Liver (tissue), 8 donors: ENCODE measurements at regions not wholly inside any gene's neighbourhood (a gene's known extent, or its start where the extent isn't known, plus 50 kb on each side); places are given as distances from the start of the nearest gene placed in this dataset.
"Not testable (repeated sequence)": the region's sequence is repeated elsewhere in the genome, so short reads cannot be mapped to it uniquely, and the experiment has no call there.

Experiments used
- DNase-seq: peaks from one replicate; pipeline ENCODE4 v3.0.0-alpha.2; 2017; ENCODE audit warnings: low spot score
- H3K27ac ChIP-seq, 2 donors: one replicate each; pipeline ENCODE4 v1.7.0; 2013; ENCODE audit warnings: inconsistent platforms in 2 of 2, low read length in 2 of 2, control low read depth in 1 of 2, low read depth in 1 of 2, mild to moderate bottlenecking in 1 of 2
- H3K27me3 ChIP-seq, 4 donors: one replicate each; pipeline versions ENCODE4 v1.6.1 to v1.7.0; 2013; ENCODE audit warnings: low read length in 3 of 4, inconsistent platforms in 1 of 4, mild to moderate bottlenecking in 1 of 4, moderate library complexity in 1 of 4; ENCODE audit not compliant: control insufficient read depth in 4 of 4, insufficient read depth in 4 of 4
- H3K36me3 ChIP-seq, 4 donors: one replicate each; pipeline versions ENCODE4 v1.6.1 to v1.7.0; 2013; ENCODE audit warnings: low read length in 3 of 4, mild to moderate bottlenecking in 3 of 4, low read depth in 1 of 4, moderate library complexity in 1 of 4; ENCODE audit not compliant: control insufficient read depth in 4 of 4, insufficient read depth in 3 of 4
- H3K4me1 ChIP-seq, 4 donors: one replicate each; pipeline versions ENCODE4 v1.6.1 to v1.7.0; 2013; ENCODE audit warnings: low read length in 3 of 4, mild to moderate bottlenecking in 3 of 4, moderate library complexity in 1 of 4; ENCODE audit not compliant: control insufficient read depth in 4 of 4, insufficient read depth in 4 of 4
- H3K4me3 ChIP-seq, 3 donors: one replicate each; pipeline versions ENCODE4 v1.6.1 to v1.7.0; 2013; ENCODE audit warnings: low read length in 3 of 3, control low read depth in 1 of 3, low read depth in 1 of 3, mild to moderate bottlenecking in 1 of 3
- H3K9ac ChIP-seq, 2 donors: one replicate each; pipeline ENCODE4 v1.7.0; 2013; ENCODE audit warnings: low read length in 2 of 2, mild to moderate bottlenecking in 2 of 2, moderate library complexity in 2 of 2, control low read depth in 1 of 2, low read depth in 1 of 2
- H3K9me3 ChIP-seq, 4 donors: one replicate each; pipeline versions ENCODE4 v1.6.1 to v1.7.0; 2013; ENCODE audit warnings: low read length in 3 of 4; ENCODE audit not compliant: control insufficient read depth in 4 of 4
- EGR1 ChIP-seq, 2 donors: IDR thresholded peaks; 2 replicates each; pipeline ENCODE4 v1.6.1; 2016 to 2018; ENCODE audit warnings: antibody characterized with exemption in 2 of 2, low read depth in 2 of 2
- FOXA1 ChIP-seq: IDR thresholded peaks from 2 replicates; pipeline ENCODE4 v1.6.1; 2016; ENCODE audit warnings: antibody characterized with exemption
- FOXA2 ChIP-seq: IDR thresholded peaks from 2 replicates; pipeline ENCODE4 v1.6.1; 2016; ENCODE audit warnings: antibody characterized with exemption
- HNF4A ChIP-seq, 2 donors: conservative IDR thresholded peaks; 2 replicates each; pipeline ENCODE4 v1.6.1; 2016; ENCODE audit warnings: antibody characterized with exemption in 2 of 2, mild to moderate bottlenecking in 2 of 2
- HNF4G ChIP-seq: IDR thresholded peaks from 2 replicates; pipeline ENCODE4 v1.6.1; 2016; ENCODE audit warnings: antibody characterized with exemption
- JUND ChIP-seq, 2 donors: IDR thresholded peaks; 2 replicates each; pipeline ENCODE4 v1.6.1; 2016; ENCODE audit warnings: antibody characterized with exemption in 2 of 2
- NR2F2 ChIP-seq: IDR thresholded peaks from 2 replicates; pipeline ENCODE4 v1.6.1; 2016; ENCODE audit warnings: antibody characterized with exemption
- RAD21 ChIP-seq, 2 donors: IDR thresholded peaks; 2 replicates each; pipeline ENCODE4 v1.6.1; 2016; ENCODE audit warnings: antibody characterized with exemption in 2 of 2, mild to moderate bottlenecking in 2 of 2
- RXRA ChIP-seq, 2 donors: IDR thresholded peaks; 2 replicates each; pipeline ENCODE4 v1.6.1; 2017 to 2018; ENCODE audit warnings: antibody characterized with exemption in 2 of 2, mild to moderate bottlenecking in 1 of 2
- SP1 ChIP-seq: IDR thresholded peaks from 2 replicates; pipeline ENCODE4 v1.6.1; 2018; ENCODE audit warnings: antibody characterized with exemption, mild to moderate bottlenecking
- TAF1 ChIP-seq: conservative IDR thresholded peaks from 2 replicates; pipeline ENCODE4 v1.6.1; 2016; ENCODE audit warnings: antibody characterized with exemption, mild to moderate bottlenecking
- YY1 ChIP-seq: IDR thresholded peaks from 2 replicates; pipeline ENCODE4 v1.6.1; 2016; ENCODE audit warnings: antibody characterized with exemption, mild to moderate bottlenecking
- WGBS: extraction: QIAGEN DNeasy Blood & Tissue Kit; methylation state at CpG from one replicate; pipeline ENCODE4 v1.1.7; 2013; 5-methylcytosine and 5-hydroxymethylcytosine counted together
- TF ChIP-seq, protein P1 (sequence below): IDR thresholded peaks from 2 replicates; pipeline ENCODE4 v1.6.1; 2016; ENCODE audit warnings: antibody characterized with exemption
- TF ChIP-seq, protein P2 (sequence below): IDR thresholded peaks from 2 replicates; pipeline ENCODE4 v1.6.1; 2016; ENCODE audit warnings: antibody characterized with exemption, mild to moderate bottlenecking
- TF ChIP-seq, protein P3 (sequence below): IDR thresholded peaks from 2 replicates; pipeline ENCODE4 v1.6.1; 2016; ENCODE audit warnings: antibody characterized with exemption
- TF ChIP-seq, protein P4 (sequence below): fragments of 150-350 bp; IDR thresholded peaks from 2 replicates; pipeline ENCODE4 v1.5.1; 2017; ENCODE audit warnings: improper control_type of control experiment, low read depth, low read length; ENCODE audit not compliant: missing input control
- TF ChIP-seq, protein P5 (sequence below): IDR thresholded peaks from 2 replicates; pipeline ENCODE4 v1.6.1; 2016; ENCODE audit warnings: antibody characterized with exemption
- donor health status: healthy.
- donor health status: healthy.
- donor health status: healthy.
- donor health status: healthy.
- donor health status: healthy.

DNA sequence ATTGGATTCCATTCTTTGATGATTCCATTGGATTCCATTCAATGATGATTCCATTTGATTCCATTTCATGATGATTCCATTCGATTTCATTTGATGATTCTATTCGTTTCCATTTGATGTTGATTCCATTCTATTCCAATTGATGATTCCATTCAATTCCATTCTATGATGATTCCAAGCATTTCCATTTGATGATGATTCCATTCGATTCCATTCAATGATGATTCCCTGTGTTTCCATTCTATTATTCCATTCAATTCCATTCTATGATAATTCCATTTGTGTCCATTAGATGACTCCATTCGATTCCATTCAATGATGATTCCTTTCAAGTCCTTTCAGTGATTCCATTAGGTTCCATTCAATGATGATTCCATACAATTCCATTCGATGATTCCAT lies 1090.5 kb downstream of the RPIA start:
- TF ChIP-seq RAD21 (IDR thresholded peaks at IDR 0.05): no peak
- Histone ChIP-seq H3K4me1 (no peaks in the 10 kb centered on the region), H3K9me3 (peaks cover 8 to 96% (median 66%) of the 10 kb centered on the region in 4 donors), H3K27me3 (no peaks in the 10 kb centered on the region), H3K4me3 (peak overlapping the region in 2 of 3 donors; percentile 1 to 25), H3K36me3 (no peaks in the 10 kb centered on the region), H3K9ac (no peak overlapping the region), H3K27ac (no peak overlapping the region)
- 47% methylated on average over 5 of the region's 5 CpGs for WGBS
- no peak for DNase-seq

DNA sequence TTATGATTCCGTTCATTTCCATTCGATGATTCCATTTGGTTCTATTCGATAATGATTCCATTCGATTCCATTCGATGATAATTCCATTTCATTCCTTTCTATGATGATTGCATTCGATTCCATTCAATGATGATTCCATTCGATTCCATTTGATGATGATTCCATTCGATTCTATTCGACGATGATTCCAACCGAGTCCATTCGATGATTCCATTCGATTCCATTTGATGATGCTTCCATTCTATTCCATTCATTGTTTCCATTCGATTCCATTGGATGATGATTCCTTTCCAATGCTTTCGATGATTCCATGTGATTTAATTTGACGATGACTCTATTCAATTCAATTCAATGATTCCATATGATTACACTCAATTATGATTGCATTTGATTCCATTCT lies 1093.5 kb downstream of the RPIA start:
- Histone ChIP-seq H3K9ac (no peak overlapping the region), H3K27me3 (no peaks in the 10 kb centered on the region), H3K36me3 (no peaks in the 10 kb centered on the region), H3K9me3 (peaks cover 4 to 95% (median 74%) of the 10 kb centered on the region in 4 donors), H3K4me3 (peak overlapping the region in 1 of 3 donors; percentile 27), H3K4me1 (no peaks in the 10 kb centered on the region), H3K27ac (no peak overlapping the region)
- no peak for TF ChIP-seq HNF4G
- TF ChIP-seq RAD21 (IDR thresholded peaks at IDR 0.05): no peak
- TF ChIP-seq, protein P1, sequence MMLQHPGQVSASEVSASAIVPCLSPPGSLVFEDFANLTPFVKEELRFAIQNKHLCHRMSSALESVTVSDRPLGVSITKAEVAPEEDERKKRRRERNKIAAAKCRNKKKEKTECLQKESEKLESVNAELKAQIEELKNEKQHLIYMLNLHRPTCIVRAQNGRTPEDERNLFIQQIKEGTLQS: no peak
- TF ChIP-seq FOXA1: no peak
- TF ChIP-seq, protein P2, sequence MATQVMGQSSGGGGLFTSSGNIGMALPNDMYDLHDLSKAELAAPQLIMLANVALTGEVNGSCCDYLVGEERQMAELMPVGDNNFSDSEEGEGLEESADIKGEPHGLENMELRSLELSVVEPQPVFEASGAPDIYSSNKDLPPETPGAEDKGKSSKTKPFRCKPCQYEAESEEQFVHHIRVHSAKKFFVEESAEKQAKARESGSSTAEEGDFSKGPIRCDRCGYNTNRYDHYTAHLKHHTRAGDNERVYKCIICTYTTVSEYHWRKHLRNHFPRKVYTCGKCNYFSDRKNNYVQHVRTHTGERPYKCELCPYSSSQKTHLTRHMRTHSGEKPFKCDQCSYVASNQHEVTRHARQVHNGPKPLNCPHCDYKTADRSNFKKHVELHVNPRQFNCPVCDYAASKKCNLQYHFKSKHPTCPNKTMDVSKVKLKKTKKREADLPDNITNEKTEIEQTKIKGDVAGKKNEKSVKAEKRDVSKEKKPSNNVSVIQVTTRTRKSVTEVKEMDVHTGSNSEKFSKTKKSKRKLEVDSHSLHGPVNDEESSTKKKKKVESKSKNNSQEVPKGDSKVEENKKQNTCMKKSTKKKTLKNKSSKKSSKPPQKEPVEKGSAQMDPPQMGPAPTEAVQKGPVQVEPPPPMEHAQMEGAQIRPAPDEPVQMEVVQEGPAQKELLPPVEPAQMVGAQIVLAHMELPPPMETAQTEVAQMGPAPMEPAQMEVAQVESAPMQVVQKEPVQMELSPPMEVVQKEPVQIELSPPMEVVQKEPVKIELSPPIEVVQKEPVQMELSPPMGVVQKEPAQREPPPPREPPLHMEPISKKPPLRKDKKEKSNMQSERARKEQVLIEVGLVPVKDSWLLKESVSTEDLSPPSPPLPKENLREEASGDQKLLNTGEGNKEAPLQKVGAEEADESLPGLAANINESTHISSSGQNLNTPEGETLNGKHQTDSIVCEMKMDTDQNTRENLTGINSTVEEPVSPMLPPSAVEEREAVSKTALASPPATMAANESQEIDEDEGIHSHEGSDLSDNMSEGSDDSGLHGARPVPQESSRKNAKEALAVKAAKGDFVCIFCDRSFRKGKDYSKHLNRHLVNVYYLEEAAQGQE: no peak
- no peak for TF ChIP-seq NR2F2
- no peak for TF ChIP-seq FOXA2
- TF ChIP-seq, protein P3, sequence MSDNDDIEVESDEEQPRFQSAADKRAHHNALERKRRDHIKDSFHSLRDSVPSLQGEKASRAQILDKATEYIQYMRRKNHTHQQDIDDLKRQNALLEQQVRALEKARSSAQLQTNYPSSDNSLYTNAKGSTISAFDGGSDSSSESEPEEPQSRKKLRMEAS: no peak
- TF ChIP-seq, protein P4, sequence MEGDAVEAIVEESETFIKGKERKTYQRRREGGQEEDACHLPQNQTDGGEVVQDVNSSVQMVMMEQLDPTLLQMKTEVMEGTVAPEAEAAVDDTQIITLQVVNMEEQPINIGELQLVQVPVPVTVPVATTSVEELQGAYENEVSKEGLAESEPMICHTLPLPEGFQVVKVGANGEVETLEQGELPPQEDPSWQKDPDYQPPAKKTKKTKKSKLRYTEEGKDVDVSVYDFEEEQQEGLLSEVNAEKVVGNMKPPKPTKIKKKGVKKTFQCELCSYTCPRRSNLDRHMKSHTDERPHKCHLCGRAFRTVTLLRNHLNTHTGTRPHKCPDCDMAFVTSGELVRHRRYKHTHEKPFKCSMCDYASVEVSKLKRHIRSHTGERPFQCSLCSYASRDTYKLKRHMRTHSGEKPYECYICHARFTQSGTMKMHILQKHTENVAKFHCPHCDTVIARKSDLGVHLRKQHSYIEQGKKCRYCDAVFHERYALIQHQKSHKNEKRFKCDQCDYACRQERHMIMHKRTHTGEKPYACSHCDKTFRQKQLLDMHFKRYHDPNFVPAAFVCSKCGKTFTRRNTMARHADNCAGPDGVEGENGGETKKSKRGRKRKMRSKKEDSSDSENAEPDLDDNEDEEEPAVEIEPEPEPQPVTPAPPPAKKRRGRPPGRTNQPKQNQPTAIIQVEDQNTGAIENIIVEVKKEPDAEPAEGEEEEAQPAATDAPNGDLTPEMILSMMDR: no peak
- TF ChIP-seq SP1: no peak
- TF ChIP-seq, protein P5, sequence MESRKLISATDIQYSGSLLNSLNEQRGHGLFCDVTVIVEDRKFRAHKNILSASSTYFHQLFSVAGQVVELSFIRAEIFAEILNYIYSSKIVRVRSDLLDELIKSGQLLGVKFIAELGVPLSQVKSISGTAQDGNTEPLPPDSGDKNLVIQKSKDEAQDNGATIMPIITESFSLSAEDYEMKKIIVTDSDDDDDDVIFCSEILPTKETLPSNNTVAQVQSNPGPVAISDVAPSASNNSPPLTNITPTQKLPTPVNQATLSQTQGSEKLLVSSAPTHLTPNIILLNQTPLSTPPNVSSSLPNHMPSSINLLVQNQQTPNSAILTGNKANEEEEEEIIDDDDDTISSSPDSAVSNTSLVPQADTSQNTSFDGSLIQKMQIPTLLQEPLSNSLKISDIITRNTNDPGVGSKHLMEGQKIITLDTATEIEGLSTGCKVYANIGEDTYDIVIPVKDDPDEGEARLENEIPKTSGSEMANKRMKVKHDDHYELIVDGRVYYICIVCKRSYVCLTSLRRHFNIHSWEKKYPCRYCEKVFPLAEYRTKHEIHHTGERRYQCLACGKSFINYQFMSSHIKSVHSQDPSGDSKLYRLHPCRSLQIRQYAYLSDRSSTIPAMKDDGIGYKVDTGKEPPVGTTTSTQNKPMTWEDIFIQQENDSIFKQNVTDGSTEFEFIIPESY: no peak
- TF ChIP-seq EGR1 (IDR thresholded peaks at IDR 0.05; ENCODE audit: low read depth in 2 of 2): no peak
- TF ChIP-seq YY1: no peak
- no peak for TF ChIP-seq TAF1
- TF ChIP-seq RXRA (IDR thresholded peaks at IDR 0.05): no peak
- TF ChIP-seq HNF4A (conservative IDR thresholded peaks at IDR 0.05): no peak
- TF ChIP-seq JUND (IDR thresholded peaks at IDR 0.05): no peak
- 69% methylated on average over 16 of the region's 16 CpGs for WGBS
- DNase-seq: no peak

DNA sequence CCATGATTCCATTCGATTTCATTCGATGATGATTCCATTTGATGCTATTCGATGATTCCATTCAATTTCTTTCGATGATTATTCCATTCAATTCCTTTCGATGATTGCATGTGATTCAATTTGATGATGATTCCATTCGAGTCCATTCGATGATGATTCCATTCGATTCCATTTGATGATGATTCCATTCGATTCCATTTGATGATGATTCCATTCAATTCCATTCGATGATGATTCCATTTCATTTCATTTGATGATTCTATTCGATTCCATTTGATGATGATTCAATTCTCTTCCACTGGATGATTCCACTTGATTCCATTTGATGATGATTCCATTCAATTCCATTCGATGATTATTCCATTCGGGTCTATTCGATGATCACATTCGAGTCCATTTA lies 1094.1 kb downstream of the RPIA start:
- not testable (repeated sequence) for H3K9ac ChIP-seq, H3K4me1 ChIP-seq, DNase-seq, H3K36me3 ChIP-seq, H3K27me3 ChIP-seq, H3K27ac ChIP-seq
- Histone ChIP-seq H3K4me3 (peak overlapping the region in 1 of 3 donors; percentile 30), H3K9me3 (peaks cover 4 to 95% (median 75%) of the 10 kb centered on the region in 4 donors)
- 68% methylated on average over 15 of the region's 15 CpGs for WGBS

DNA sequence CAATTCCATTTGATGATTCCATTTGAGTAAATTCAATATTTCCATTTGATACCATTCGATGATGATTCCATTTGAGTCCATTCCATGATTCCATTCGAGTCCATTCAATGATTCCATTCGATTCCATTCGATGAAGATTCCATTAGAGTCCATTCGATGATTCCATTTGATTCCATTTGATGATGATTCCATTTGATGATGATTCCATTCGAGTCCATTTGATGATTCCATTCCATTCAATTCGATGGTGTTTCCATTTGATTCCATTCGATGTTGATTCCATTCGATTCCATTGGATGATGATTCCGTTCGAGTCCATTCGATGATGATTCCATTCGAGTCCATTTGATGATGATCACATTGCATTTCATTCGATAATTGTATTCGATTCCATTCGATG lies 1095.2 kb downstream of the RPIA start:
- H3K9me3 ChIP-seq: peaks cover 4 to 95% (median 79%) of the 10 kb centered on the region in 4 donors
- H3K27ac ChIP-seq, H3K9ac ChIP-seq, H3K27me3 ChIP-seq, H3K4me3 ChIP-seq, H3K36me3 ChIP-seq, H3K4me1 ChIP-seq, DNase-seq: not testable (repeated sequence)
- WGBS: 71% methylated on average over 16 of the region's 16 CpGs
